ENCODE measurements at regions not wholly inside any gene's neighbourhood (a gene's known extent, or its start where the extent isn't known, plus 50 kb on each side); places are given as distances from the start of the nearest gene placed in this dataset.

- 100% methylated on average over 2 of the region's 2 CpGs for WGBS (ENCODE audit: insufficient coverage, insufficient replicate concordance, low lambda C conversion rate, missing lambda C conversion rate)
- FAIRE-seq, result no peak
- ChIA-PET SMC1A (ENCODE audit: uncharacterized antibody, unreplicated experiment) (no interaction called here), RAD21 (ENCODE audit: unreplicated experiment) (interaction anchor here (1.4 kb wide), 1 partner anchor 47 kb away, joined by 3 read pairs; no protein-coding TSS in a partner anchor), POLR2A (no interaction called here), CTCF (no interaction called here)
- DNase-seq (ENCODE audit: low read depth, low spot score), result no peak
- intact Hi-C loops (cut with micrococcal nuclease; ENCODE audit: unreplicated experiment) (no loop called here), in situ Hi-C loops (cut with MboI) (no loop called here)
- no peak for ATAC-seq
- no peaks in the 10 kb centered on the region for H3K79me2 ChIP-seq (ENCODE audit: control insufficient read depth, insufficient read depth, low read length)
- no peak overlapping the region for H3K9ac ChIP-seq (ENCODE audit: control insufficient read depth, insufficient read depth, low read length)
- H3K9me3 ChIP-seq (replicated peaks; ENCODE audit: control insufficient read depth, insufficient read depth, low read length), result no peaks in the 10 kb centered on the region; the same call in 2 of the 3 replicates
- H2AFZ ChIP-seq (ENCODE audit: control insufficient read depth, low read depth, low read length), result no peak overlapping the region
- H3K4me3 ChIP-seq, result no peak overlapping the region
- H3K27me3 ChIP-seq (replicated peaks in 1 of 2; ENCODE audit: control insufficient read depth in 2 of 2, insufficient read depth in 2 of 2, low read length in 1 of 2), result no peaks in the 10 kb centered on the region
- BruUV-seq (replicated peaks), result no TSS peak
- TF ChIP-seq PRDM15 (CRISPR knock-in tag; IDR thresholded peaks at IDR 0.05), result no peak
- no peaks in the 10 kb centered on the region for H4K20me1 ChIP-seq (ENCODE audit: control insufficient read depth, insufficient read depth)
- 0 out of 2 replicates have a peak, but pooled peaks cover 3% of the 10 kb centered on the region for H3K4me1 ChIP-seq (ENCODE audit: control insufficient read depth, insufficient read depth, low read length)
- no peaks in the 10 kb centered on the region for H3K36me3 ChIP-seq (ENCODE audit: control insufficient read depth in 2 of 2, insufficient read depth in 2 of 2, low read length in 1 of 2)
- H3K4me2 ChIP-seq (ENCODE audit: control insufficient read depth, insufficient read depth), result no peak overlapping the region
- H3K27ac ChIP-seq (ENCODE audit: control insufficient read depth, insufficient read depth), result no peak overlapping the region
Measured at GRCh38 chr3:189580190-189580589, 51.0 kb upstream of the TP63 start.

All from GM12878 (cell line).